ENCODE measurements at regions not wholly inside any gene's neighbourhood (a gene's known extent, or its start where the extent isn't known, plus 50 kb on each side); places are given as distances from the start of the nearest gene placed in this dataset.

DNA sequence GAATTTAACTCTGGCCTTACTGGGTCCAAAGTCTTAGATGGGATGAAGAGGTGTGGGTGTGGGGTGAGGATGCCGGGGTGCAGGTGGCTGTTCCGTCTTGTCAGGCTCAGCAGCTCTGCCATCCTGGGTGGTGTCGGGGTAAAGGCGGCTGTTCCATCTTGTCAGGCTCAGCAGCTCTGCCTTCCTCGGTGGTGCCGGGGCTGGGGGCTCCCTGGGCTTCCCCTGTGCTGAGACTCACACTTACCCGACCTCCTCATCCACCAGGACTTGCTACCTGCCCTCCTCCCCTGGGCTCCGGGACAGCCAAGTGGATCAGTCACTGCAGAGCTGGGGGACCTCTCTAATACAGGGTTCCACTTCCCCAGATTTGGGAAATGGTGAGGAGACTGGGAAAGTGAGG, 244.3 kb upstream of the SHH start:
- TF ChIP-seq TARDBP (IDR thresholded peaks at IDR 0.05) (no peak), HDGF (IDR thresholded peaks at IDR 0.05; ENCODE audit: borderline replicate concordance) (no peak), FOXM1 (IDR thresholded peaks at IDR 0.05; ENCODE audit: borderline replicate concordance) (no peak), ZNF384 (IDR thresholded peaks at IDR 0.05) (no peak), NFRKB (IDR thresholded peaks at IDR 0.05) (no peak), FOXK2 (IDR thresholded peaks at IDR 0.05) (no peak), BHLHE40 (IDR thresholded peaks at IDR 0.05; ENCODE audit: borderline replicate concordance) (no peak), SUZ12 (IDR thresholded peaks at IDR 0.05) (no peak)
- TF ChIP-seq, protein P1, sequence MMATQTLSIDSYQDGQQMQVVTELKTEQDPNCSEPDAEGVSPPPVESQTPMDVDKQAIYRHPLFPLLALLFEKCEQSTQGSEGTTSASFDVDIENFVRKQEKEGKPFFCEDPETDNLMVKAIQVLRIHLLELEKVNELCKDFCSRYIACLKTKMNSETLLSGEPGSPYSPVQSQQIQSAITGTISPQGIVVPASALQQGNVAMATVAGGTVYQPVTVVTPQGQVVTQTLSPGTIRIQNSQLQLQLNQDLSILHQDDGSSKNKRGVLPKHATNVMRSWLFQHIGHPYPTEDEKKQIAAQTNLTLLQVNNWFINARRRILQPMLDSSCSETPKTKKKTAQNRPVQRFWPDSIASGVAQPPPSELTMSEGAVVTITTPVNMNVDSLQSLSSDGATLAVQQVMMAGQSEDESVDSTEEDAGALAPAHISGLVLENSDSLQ (IDR thresholded peaks at IDR 0.05), result no peak
